GM18873 (cell line): ENCODE measurements at regions not wholly inside any gene's neighbourhood (a gene's known extent, or its start where the extent isn't known, plus 50 kb on each side); places are given as distances from the start of the nearest gene placed in this dataset.

ENCODE experiments used
- ATAC-seq: cut with Tn5 transposase; IDR thresholded peaks from one replicate; pipeline ENCODE4 v1.9.1; 2021; ENCODE audit warnings: mild to moderate bottlenecking, moderate library complexity, moderate number of reproducible peaks; ENCODE audit not compliant: unreplicated experiment, low FRiP score

GRCh38 chr5:171599411-171599810 lies 180.0 kb downstream of the FGF18 start:
- no peak for ATAC-seq

DNA sequence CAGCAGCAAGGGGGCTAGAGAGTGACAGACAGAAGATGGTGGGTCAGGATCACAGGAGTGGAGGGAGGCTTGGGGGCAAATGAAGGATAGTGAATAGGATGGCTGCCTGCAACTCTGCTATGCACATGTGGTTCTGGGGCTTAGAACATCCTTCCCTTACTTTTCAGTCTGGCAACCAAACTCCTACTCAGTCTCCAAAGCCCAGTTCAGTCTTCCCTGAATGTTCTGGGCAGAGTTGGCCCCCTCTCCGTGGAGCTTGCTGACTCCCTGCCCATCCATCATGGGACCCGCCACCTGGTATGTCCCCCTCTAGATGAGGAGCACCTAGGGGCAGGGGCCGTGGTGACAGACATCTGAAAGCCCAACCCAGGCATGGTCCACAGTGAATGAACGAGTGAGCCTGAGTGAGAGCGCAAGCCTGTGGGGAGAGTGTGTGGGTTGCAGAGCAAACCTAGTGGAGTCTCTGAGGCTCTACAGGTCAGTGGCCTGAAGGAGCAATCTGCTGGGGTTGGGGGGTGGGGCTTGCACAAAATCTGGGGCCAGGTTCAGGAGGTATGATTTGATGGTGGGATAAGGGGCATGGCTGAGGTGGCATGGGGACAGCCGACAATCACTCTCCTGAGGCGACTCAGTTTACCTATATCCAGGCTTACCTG lies 180.6 kb downstream of the FGF18 start:
- ATAC-seq, result no peak

GRCh38 chr5:171600741-171601265 lies 181.4 kb downstream of the FGF18 start:
- ATAC-seq, result no peak

DNA sequence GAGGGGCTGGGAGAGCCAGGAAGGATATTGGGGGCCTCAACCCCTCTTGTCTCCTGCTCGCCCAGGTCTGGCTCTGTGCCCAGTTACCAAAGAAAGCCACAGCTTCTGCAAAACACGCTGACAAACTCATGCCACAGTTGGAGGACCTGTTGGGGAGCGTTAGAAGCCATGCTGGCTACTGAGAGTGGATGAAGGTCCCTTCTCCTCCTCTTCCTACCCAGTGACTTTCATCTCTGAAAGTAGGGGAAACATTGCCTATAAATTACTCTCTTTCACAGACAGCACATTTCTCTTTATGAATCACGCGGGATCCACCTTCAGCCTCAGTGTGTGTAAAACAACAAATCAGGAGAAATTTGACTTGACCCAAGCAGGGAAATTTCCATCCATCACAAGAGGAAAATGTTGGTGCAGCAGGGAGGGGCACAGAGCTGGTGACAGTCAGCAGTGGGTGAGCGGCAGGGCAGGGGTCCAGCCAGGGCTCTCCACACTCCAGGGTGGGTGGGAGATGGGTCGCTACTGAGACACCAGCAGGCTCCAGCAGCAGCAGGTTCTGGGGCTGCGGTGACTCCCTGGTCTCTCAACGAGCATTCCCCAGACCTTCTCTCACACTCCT lies 181.9 kb downstream of the FGF18 start:
- no peak for ATAC-seq

DNA sequence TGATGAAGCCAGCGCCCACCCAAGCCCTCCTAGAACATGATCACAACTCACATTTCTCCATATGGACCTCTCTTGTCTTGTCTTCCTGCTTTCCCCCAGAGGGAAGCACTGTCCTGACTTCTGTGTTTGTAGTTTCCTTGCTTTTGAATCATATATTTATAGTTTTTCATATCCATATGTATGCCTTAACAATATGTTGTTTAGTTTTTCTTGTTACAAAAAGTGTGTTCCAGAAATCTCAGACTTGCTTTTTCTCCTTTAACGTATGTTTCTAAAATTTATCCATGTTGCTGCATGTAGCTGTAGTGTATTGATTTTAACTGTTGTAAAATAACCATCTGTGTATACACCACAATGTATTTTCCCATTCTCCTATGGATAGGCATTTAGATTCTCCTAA lies 182.0 kb upstream of the SMIM23 start:
- no peak for ATAC-seq

DNA sequence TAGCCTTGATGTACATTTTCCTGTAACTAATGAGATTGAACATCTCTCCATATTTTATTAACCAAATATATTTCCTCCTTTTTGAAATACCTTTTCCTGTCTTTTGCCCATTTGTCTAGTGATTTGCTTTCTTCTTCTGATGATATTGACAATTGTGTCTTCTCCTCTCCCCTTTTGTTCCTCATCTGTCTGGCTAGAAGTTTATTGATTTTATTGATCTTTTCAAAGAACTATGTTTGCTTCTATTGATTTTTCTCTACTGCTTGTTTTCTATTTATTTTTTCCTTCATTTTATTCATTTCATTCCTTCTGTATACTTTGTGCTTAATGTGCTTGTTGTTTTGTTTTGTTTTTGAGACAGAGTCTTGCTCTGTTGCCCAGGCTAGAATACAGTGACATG lies 181.4 kb upstream of the SMIM23 start:
- no peak for ATAC-seq

DNA sequence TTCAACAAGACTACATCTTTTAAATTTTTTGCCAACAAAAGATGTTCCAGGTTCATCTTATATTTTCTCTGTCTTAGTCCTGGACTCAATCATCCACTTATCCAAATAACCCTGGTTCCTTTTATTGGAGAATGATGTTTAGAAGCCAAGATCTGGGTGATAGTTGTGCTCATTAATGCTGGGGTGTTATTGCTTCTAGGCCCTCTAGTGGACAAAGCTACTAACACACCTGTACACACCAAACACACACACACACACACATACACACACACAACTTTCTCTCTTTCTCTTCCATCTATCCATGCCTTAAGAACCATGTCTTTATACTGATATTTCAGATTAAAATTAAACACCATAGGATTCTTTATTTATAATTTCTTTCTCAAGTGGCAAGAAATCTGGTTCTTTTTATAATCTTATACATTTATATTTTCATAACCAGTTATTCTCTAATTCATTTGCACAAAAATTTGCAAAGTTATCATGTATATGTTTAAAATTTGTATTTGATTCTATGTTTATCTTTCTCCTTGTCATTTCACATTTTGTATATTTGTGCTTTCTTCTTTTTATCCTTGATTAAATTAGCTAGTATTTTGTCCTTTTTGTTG lies 179.1 kb upstream of the SMIM23 start:
- ATAC-seq, result no peak

DNA sequence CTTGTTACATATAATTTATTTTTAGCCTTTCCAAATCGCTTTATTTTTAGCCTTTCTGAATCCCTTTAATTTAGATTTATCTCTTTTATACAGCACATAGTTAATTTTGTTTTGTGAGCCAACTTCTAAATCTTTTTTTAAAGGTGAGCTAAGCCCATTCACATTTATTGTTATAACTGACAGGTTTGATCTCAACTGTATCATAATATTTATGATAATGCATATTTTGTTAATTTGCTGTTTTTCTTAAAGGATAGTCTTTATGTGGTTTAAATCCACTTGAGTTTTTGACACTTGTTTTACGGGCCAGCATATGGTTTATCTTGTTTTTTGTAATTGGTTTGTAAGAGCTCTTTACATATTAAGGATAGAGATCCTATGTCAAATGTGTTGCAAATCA lies 177.8 kb upstream of the SMIM23 start:
- no peak for ATAC-seq

GRCh38 chr5:171609806-171610452 lies 175.7 kb upstream of the SMIM23 start:
- ATAC-seq, result no peak

GRCh38 chr5:171610686-171611085 lies 174.9 kb upstream of the SMIM23 start:
- no peak for ATAC-seq

DNA sequence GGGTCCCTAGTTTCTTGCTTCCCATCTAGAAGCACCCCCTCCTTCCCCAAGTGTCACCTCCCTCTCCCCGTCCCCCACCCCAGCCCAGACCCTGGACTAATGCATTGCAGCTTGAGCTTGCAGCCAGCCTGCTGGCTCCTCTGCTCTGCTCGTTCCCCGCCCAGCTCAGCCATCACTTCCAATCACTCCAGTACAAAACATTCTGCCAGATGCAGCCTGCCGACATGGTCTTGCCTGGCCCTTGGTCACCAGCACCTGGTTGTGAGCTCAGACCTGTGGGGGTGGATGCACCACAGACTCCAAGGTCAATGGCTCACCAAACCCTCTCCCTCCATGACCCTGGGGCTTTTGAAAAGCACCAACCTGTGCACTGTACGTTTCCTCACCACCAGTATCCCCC lies 172.9 kb upstream of the SMIM23 start:
- ATAC-seq, result no peak

GRCh38 chr5:171614511-171614910 lies 171.1 kb upstream of the SMIM23 start:
- ATAC-seq, result no peak

- no peak for ATAC-seq
These were observed 170.5 kb upstream of the SMIM23 start for GRCh38 chr5:171614971-171615653.

DNA sequence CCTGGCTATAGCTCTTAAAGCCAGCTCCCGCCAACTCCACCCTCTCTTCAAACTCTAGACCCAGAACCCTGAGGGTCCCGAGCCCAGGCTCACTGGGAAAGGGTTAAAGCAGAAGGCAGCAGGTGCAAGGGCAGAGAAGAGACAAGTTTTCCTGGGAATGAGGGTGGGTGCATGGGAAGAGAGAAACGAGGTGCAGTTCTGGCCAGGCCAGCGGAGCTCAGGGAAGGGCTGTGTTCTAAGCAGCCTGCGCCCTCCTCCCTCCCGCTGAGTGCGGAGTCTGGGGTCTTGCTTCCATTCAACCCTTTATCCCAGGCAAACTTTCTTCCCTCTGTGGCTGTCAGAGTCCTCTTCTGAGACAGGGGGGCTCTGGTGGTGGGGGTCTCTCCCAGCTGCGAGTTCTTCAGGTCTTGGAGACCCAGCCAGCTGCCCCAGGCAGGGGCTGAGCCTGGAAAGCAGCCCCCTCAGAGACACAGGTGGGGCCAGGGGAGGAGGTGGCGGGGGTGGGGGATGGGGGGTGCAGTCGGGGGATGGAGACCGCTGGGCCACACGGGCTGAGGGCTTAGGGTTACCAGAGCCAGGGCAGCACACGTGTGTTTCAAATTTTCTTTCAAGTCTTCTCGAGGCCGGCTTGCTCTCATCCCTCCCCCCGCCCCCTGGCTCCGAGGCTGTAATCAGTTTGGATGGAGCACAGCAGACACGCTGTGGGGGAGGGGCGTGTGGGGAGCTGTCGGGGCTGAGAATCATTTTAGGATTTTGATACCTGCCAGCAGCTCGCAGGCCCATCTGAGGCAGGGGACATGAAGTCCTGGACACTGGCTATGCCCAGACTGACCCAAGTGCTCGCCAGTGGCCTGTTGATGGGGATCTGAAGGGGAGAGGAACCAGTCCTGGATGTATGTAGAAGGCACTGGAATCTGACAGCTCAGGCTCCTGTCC lies 169.6 kb upstream of the SMIM23 start:
- ATAC-seq, result no peak

DNA sequence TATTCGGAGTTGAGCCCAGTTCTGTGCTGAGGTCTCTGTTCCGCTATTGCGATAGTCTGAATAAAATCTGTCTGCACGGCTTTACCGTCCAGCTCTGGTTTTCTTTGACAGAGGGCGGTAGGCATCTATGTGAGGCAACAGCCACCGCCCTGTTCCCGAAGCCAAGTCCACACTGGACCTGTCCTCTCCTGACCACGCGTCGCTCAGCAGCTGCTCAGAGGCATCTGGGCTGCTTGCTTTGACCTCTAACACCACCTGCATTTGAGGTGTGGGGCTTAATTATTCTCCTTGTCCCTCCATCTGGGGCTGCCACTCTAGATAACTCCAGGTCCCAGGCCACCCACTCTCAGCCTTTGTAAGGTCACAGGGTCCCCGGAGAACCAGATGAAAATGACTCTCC lies 168.4 kb upstream of the SMIM23 start:
- ATAC-seq, result no peak

DNA sequence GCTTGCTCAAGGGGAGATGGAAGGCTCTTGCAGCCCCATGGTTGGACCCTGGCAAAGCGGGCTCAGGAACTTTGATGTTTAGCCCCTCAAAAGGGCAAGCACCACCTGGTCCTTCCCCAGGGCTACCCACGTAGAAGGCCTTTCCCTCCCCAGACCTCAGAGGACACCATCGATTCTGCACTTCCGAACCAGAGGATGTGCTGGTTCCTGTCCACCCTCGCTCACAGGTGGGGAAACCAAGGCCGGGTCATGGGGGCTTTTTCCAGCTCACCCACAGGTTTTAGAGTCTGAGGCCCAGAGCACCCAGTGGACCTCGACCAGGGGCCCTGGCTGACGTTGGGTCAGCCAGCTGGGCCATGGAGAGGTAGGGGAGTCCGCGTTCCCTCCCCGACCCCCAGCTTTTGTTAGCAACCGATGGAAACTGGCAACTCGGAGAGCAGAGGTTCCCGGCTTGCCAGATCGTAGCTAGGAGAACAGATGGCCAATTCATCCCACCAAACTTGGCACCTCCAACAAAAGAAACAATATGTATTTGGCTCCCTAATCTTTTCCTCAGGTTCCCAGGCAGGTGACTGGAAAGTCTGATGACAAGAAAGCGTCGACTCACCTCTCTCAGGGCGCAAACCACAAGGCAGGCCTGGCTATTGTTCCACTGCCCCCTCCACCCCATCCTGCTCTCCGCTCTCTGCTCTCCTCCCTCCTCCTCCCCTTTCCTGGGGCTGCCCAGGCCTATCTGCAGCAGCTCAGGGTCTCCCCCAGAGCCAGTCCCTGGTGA lies 167.6 kb upstream of the SMIM23 start:
- ATAC-seq, result no peak

- ATAC-seq, result no peak
These were observed 166.4 kb upstream of the SMIM23 start for GRCh38 chr5:171619196-171619595.

GRCh38 chr5:171619744-171620143 lies 165.9 kb upstream of the SMIM23 start:
- no peak for ATAC-seq

- ATAC-seq, result no peak
These were observed 163.6 kb upstream of the SMIM23 start for GRCh38 chr5:171622010-171622409.
